Activated T-helper 2 cell treated with anti-CD3 and anti-CD28 coated beads, Interferon-gamma antibody, Interleukin-2, Interleukin-4, amounts not matched to agents 10 μg/mL and 5 μg/mL and 100 μg/mL, durations not matched to agents 14 hours and 24 hours and 36 hours (primary cell): ENCODE measurements at regions not wholly inside any gene's neighbourhood (a gene's known extent, or its start where the extent isn't known, plus 50 kb on each side); places are given as distances from the start of the nearest gene placed in this dataset.

ENCODE experiments used
- DNase-seq: peaks from one replicate; pipeline ENCODE4 v3.0.0; 2021; ENCODE audit warnings: low spot score
- H3K27ac Mint-ChIP-seq: one replicate; pipeline ENCODE4 v1.8.0; 2021; ENCODE audit warnings: mixed read lengths
- H3K27me3 Mint-ChIP-seq: one replicate; pipeline ENCODE4 v1.8.0; 2021; ENCODE audit warnings: low read depth, mixed read lengths
- H3K36me3 Mint-ChIP-seq: one replicate; pipeline ENCODE4 v1.8.0; 2021; ENCODE audit warnings: low read depth, mixed read lengths
- H3K4me1 Mint-ChIP-seq: one replicate; pipeline ENCODE4 v1.8.0; 2021; ENCODE audit warnings: low read depth, mixed read lengths
- H3K4me3 Mint-ChIP-seq: one replicate; pipeline ENCODE4 v1.8.0; 2021; ENCODE audit warnings: low read depth, mild to moderate bottlenecking, moderate library complexity, mixed read lengths
- H3K9me3 Mint-ChIP-seq: one replicate; pipeline ENCODE4 v1.8.0; 2021; ENCODE audit warnings: mixed read lengths
- intact Hi-C: fragments of 100-400 bp; cut with micrococcal nuclease; formaldehyde crosslinking; loops from one replicate; pipeline ENCODE4 v1.15.1; 2023

GRCh38 chr9:7860335-7860709 is 60.7 kb upstream of the DMAC1 start:
- intact Hi-C loops = no loop called here
- no peaks in the 10 kb centered on the region for H3K36me3 Mint-ChIP-seq
- no peaks in the 10 kb centered on the region for H3K27me3 Mint-ChIP-seq
- DNase-seq = no peak
- no peak overlapping the region for H3K4me3 Mint-ChIP-seq
- H3K27ac Mint-ChIP-seq = no peak overlapping the region
- H3K4me1 Mint-ChIP-seq = no peaks in the 10 kb centered on the region
- no peaks in the 10 kb centered on the region for H3K9me3 Mint-ChIP-seq

- Mint-ChIP-seq H3K36me3 (no peaks in the 10 kb centered on the region), H3K9me3 (no peaks in the 10 kb centered on the region), H3K4me3 (no peak overlapping the region), H3K27ac (no peak overlapping the region), H3K4me1 (no peaks in the 10 kb centered on the region), H3K27me3 (no peaks in the 10 kb centered on the region)
- intact Hi-C loops = no loop called here
- DNase-seq = no peak
These were observed 60.2 kb upstream of the DMAC1 start for GRCh38 chr9:7859701-7860334.

GRCh38 chr9:7858166-7858565 is 58.6 kb upstream of the DMAC1 start:
- H3K27ac Mint-ChIP-seq = no peak overlapping the region
- DNase-seq = no peak
- H3K9me3 Mint-ChIP-seq = no peaks in the 10 kb centered on the region
- no peaks in the 10 kb centered on the region for H3K4me1 Mint-ChIP-seq
- intact Hi-C loops = no loop called here
- H3K27me3 Mint-ChIP-seq = no peaks in the 10 kb centered on the region
- H3K36me3 Mint-ChIP-seq = no peaks in the 10 kb centered on the region
- H3K4me3 Mint-ChIP-seq = no peak overlapping the region

GRCh38 chr9:7854763-7855162 is 55.2 kb upstream of the DMAC1 start:
- no peaks in the 10 kb centered on the region for H3K27me3 Mint-ChIP-seq
- intact Hi-C loops = no loop called here
- H3K9me3 Mint-ChIP-seq = no peaks in the 10 kb centered on the region
- no peak for DNase-seq
- no peak overlapping the region for H3K27ac Mint-ChIP-seq
- no peaks in the 10 kb centered on the region for H3K36me3 Mint-ChIP-seq
- H3K4me1 Mint-ChIP-seq = no peaks in the 10 kb centered on the region
- H3K4me3 Mint-ChIP-seq = no peak overlapping the region
